Fibroblast of mammary gland (primary cell): ENCODE measurements at regions not wholly inside any gene's neighbourhood (a gene's known extent, or its start where the extent isn't known, plus 50 kb on each side); places are given as distances from the start of the nearest gene placed in this dataset.

Source experiments
- DNase-seq: peaks from one replicate; pipeline ENCODE4 v3.0.0-alpha.2; 2010; ENCODE audit warnings: low read depth
- H3K4me3 ChIP-seq: 2 replicates; pipeline ENCODE4 v1.5.1; 2011; ENCODE audit warnings: low read depth, mild to moderate bottlenecking, low read length, moderate library complexity; ENCODE audit not compliant: control insufficient read depth
- TF ChIP-seq, protein P1 (sequence below): conservative IDR thresholded peaks from 2 replicates; pipeline ENCODE4 v1.5.1; 2011; ENCODE audit warnings: low read depth, low read length, inconsistent platforms; ENCODE audit not compliant: control insufficient read depth, insufficient read depth

- H3K4me3 ChIP-seq: no peak overlapping the region
- TF ChIP-seq, protein P1, sequence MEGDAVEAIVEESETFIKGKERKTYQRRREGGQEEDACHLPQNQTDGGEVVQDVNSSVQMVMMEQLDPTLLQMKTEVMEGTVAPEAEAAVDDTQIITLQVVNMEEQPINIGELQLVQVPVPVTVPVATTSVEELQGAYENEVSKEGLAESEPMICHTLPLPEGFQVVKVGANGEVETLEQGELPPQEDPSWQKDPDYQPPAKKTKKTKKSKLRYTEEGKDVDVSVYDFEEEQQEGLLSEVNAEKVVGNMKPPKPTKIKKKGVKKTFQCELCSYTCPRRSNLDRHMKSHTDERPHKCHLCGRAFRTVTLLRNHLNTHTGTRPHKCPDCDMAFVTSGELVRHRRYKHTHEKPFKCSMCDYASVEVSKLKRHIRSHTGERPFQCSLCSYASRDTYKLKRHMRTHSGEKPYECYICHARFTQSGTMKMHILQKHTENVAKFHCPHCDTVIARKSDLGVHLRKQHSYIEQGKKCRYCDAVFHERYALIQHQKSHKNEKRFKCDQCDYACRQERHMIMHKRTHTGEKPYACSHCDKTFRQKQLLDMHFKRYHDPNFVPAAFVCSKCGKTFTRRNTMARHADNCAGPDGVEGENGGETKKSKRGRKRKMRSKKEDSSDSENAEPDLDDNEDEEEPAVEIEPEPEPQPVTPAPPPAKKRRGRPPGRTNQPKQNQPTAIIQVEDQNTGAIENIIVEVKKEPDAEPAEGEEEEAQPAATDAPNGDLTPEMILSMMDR: no peak
- no peak for DNase-seq
Measured at GRCh38 chr21:18026359-18026758, 207.2 kb upstream of the C21orf91 start.

- no peak for DNase-seq
- H3K4me3 ChIP-seq: no peak overlapping the region
- TF ChIP-seq, protein P1: no peak
Measured at GRCh38 chr21:18023711-18024110, 204.6 kb upstream of the C21orf91 start.

- DNase-seq: no peak
- H3K4me3 ChIP-seq: no peak overlapping the region
- TF ChIP-seq, protein P1: no peak
Measured at GRCh38 chr21:18023157-18023556, 204.0 kb upstream of the C21orf91 start.

- no peak for DNase-seq
- H3K4me3 ChIP-seq: no peak overlapping the region
- TF ChIP-seq, protein P1: no peak
Measured at GRCh38 chr21:18007121-18007520, 188.0 kb upstream of the C21orf91 start.

GRCh38 chr21:18006691-18007090 lies 187.5 kb upstream of the C21orf91 start:
- DNase-seq: no peak
- H3K4me3 ChIP-seq: no peak overlapping the region
- TF ChIP-seq, protein P1: no peak

GRCh38 chr21:18002393-18002792 lies 183.2 kb upstream of the C21orf91 start:
- H3K4me3 ChIP-seq: no peak overlapping the region
- no peak for DNase-seq
- TF ChIP-seq, protein P1: no peak
